Fibroblast of lung (primary cell): ENCODE measurements at regions not wholly inside any gene's neighbourhood (a gene's known extent, or its start where the extent isn't known, plus 50 kb on each side); places are given as distances from the start of the nearest gene placed in this dataset.
A peak's percentile ranks its signal among the peaks of the same experiment; 100 is the strongest.
"Not testable (repeated sequence)": the region's sequence is repeated elsewhere in the genome, so short reads cannot be mapped to it uniquely, and the experiment has no call there.

Experiments
- DNase-seq, 2 donors: peaks; one replicate each; pipeline versions ENCODE4 v3.0.0 to v3.0.0-alpha.2; 2010; ENCODE audit warnings: low read depth in 2 of 2
- H2AFZ ChIP-seq: 2 replicates; pipeline ENCODE4 v1.5.1; 2012; ENCODE audit warnings: low read length, control low read depth, inconsistent platforms
- H3K27ac ChIP-seq: 2 replicates; pipeline ENCODE4 v1.5.1; 2011; ENCODE audit warnings: low read length, control low read depth; ENCODE audit not compliant: insufficient read depth
- H3K27me3 ChIP-seq: 2 replicates; pipeline ENCODE4 v1.5.1; 2011; ENCODE audit warnings: mild to moderate bottlenecking, low read length; ENCODE audit not compliant: control insufficient read depth, insufficient read depth
- H3K36me3 ChIP-seq: 2 replicates; pipeline ENCODE4 v1.5.1; 2011; ENCODE audit warnings: low read length; ENCODE audit not compliant: control insufficient read depth, insufficient read depth
- H3K4me1 ChIP-seq: 2 replicates; pipeline ENCODE4 v1.5.1; 2011; ENCODE audit warnings: low read length; ENCODE audit not compliant: control insufficient read depth, insufficient read depth; ENCODE audit errors: extremely low read depth
- H3K4me2 ChIP-seq: 2 replicates; pipeline ENCODE4 v1.5.1; 2011; ENCODE audit warnings: low read length, control low read depth; ENCODE audit not compliant: insufficient read depth; ENCODE audit errors: extremely low read depth
- H3K4me3 ChIP-seq, 4 experiments: fragments of 200-600 bp in 1 of 4; sonication (generic) in 1 of 4; replicated peaks in 1 of 4; 2 replicates each; pipeline ENCODE4 v1.5.1; 2011 to 2016; ENCODE audit warnings: low read length in 4 of 4, low read depth in 3 of 4, mild to moderate bottlenecking in 3 of 4, control low read depth in 2 of 4, inconsistent platforms in 1 of 4, mixed read lengths in 1 of 4; ENCODE audit not compliant: insufficient read depth in 1 of 4; ENCODE audit errors: control extremely low read depth in 1 of 4
- H3K79me2 ChIP-seq: 2 replicates; pipeline ENCODE4 v1.5.1; 2012; ENCODE audit warnings: mild to moderate bottlenecking, low read length, inconsistent platforms; ENCODE audit not compliant: control insufficient read depth, insufficient read depth
- H3K9ac ChIP-seq: 2 replicates; pipeline ENCODE4 v1.5.1; 2011; ENCODE audit warnings: mild to moderate bottlenecking, low read length, control low read depth; ENCODE audit not compliant: insufficient read depth
- H3K9me3 ChIP-seq: 2 replicates; pipeline ENCODE4 v1.5.1; 2012; ENCODE audit warnings: low read depth, low read length; ENCODE audit not compliant: control insufficient read depth, insufficient read depth
- H4K20me1 ChIP-seq: 2 replicates; pipeline ENCODE4 v1.5.1; 2011; ENCODE audit warnings: low read length; ENCODE audit not compliant: control insufficient read depth, insufficient read depth; ENCODE audit errors: extremely low read depth
- EZH2 ChIP-seq: IDR thresholded peaks from 2 replicates; pipeline ENCODE4 v1.5.1; 2012; ENCODE audit warnings: low read length, control low read depth, mild to moderate bottlenecking; ENCODE audit errors: missing control alignments

GRCh38 chr2:132068407-132068806 lies 93.3 kb downstream of the ANKRD30BL start:
- H3K9ac ChIP-seq, H2AFZ ChIP-seq, H3K36me3 ChIP-seq, DNase-seq, H3K27me3 ChIP-seq, H3K27ac ChIP-seq, H3K4me1 ChIP-seq, H3K79me2 ChIP-seq, H3K9me3 ChIP-seq, H3K4me2 ChIP-seq, H3K4me3 ChIP-seq, H4K20me1 ChIP-seq: not testable (repeated sequence)

- not testable (repeated sequence) for DNase-seq, H3K79me2 ChIP-seq, H3K4me1 ChIP-seq, H3K27me3 ChIP-seq, H3K9me3 ChIP-seq, H3K4me2 ChIP-seq, H3K9ac ChIP-seq, H4K20me1 ChIP-seq, H3K4me3 ChIP-seq, H3K27ac ChIP-seq, H3K36me3 ChIP-seq, H2AFZ ChIP-seq
These were observed 96.4 kb downstream of the ANKRD30BL start for GRCh38 chr2:132065391-132065790.

DNA sequence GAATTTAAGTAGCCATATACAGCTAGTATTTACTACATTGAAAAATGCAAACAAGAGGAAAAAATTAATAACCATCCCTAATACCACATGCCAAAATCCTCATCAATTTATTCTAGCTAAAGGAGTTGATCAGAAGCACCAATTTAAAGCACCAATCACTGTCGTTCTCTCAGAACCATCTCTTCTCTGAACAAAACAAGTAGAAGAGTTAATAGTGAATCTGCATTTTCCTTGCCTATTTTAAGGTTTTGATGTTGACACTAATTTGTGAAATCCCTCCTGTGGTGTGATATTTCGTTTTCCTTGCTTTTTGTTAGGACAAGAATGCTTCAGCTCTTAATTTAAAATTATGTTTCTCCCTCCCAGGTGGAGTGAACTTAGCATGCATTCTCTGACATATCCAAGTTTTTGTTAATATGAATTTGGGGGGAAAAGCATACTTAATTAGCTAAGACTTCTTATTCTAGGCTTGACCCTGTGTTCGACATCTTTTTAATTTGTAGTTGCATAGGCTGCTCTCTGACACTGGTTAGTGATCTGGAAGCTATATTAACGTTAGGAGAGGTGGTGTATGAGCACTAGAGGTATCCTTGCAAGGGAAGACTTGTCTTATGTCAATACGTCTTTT lies 122.0 kb downstream of the ANKRD30BL start:
- not testable (repeated sequence) for H3K79me2 ChIP-seq, H3K9ac ChIP-seq, H3K27me3 ChIP-seq, DNase-seq, H4K20me1 ChIP-seq, H3K4me1 ChIP-seq, H3K27ac ChIP-seq, H2AFZ ChIP-seq, H3K9me3 ChIP-seq, H3K36me3 ChIP-seq, H3K4me3 ChIP-seq, H3K4me2 ChIP-seq

- not testable (repeated sequence) for H3K27me3 ChIP-seq, H3K9me3 ChIP-seq, H2AFZ ChIP-seq, H3K9ac ChIP-seq, H3K79me2 ChIP-seq, H3K36me3 ChIP-seq, H3K4me1 ChIP-seq, H4K20me1 ChIP-seq, DNase-seq, H3K4me2 ChIP-seq, H3K27ac ChIP-seq
- peak; percentile 43 for TF ChIP-seq EZH2
- peak overlapping the region in 2 of 4 experiments; percentile 38 to 54 for H3K4me3 ChIP-seq
These were observed 122.9 kb downstream of the ANKRD30BL start for GRCh38 chr2:132038883-132039235.
